ENCODE measurements at regions not wholly inside any gene's neighbourhood (a gene's known extent, or its start where the extent isn't known, plus 50 kb on each side); places are given as distances from the start of the nearest gene placed in this dataset.

- DNase-seq (no peak), ATAC-seq (replicated peaks) (no peak)
- H3K4me1 Mint-ChIP-seq (ENCODE audit: low read depth in 2 of 2): peaks cover 7 to 19% of the 10 kb centered on the region in 2 donors
- peaks cover 11% of the 10 kb centered on the region for H3K36me3 Mint-ChIP-seq (ENCODE audit: insufficient read depth)
- peaks cover 0 to 6% of the 10 kb centered on the region in 2 donors for H3K9me3 Mint-ChIP-seq
- H3K27ac Mint-ChIP-seq: peak overlapping the region; percentile 97 to 99
- H3K4me3 Mint-ChIP-seq: peak overlapping the region; percentile 74 to 84
- peaks cover 0 to 9% of the 10 kb centered on the region in 2 donors for H3K27me3 Mint-ChIP-seq
Measured at GRCh38 chr16:17013038-17013437, 457.7 kb downstream of the XYLT1 start.

GRCh38 chr16:17014484-17015121 is 456.2 kb downstream of the XYLT1 start:
- Mint-ChIP-seq H3K4me1 (ENCODE audit: low read depth in 2 of 2) (peaks cover 7 to 19% of the 10 kb centered on the region in 2 donors), H3K36me3 (ENCODE audit: insufficient read depth) (peaks cover 11% of the 10 kb centered on the region), H3K27ac (peak overlapping the region; percentile 97 to 99), H3K4me3 (peak overlapping the region; percentile 74 to 84), H3K9me3 (peaks cover 0 to 6% of the 10 kb centered on the region in 2 donors), H3K27me3 (no peaks in the 10 kb centered on the region)
- no peak for DNase-seq
- no peak for ATAC-seq (replicated peaks)

- DNase-seq (no peak), ATAC-seq (replicated peaks) (no peak)
- Mint-ChIP-seq H3K27me3 (no peaks in the 10 kb centered on the region), H3K9me3 (peaks cover 0 to 6% of the 10 kb centered on the region in 2 donors), H3K36me3 (ENCODE audit: insufficient read depth) (peaks cover 11% of the 10 kb centered on the region), H3K4me1 (ENCODE audit: low read depth in 2 of 2) (peaks cover 7 to 19% of the 10 kb centered on the region in 2 donors), H3K4me3 (no peak overlapping the region), H3K27ac (no peak overlapping the region)
Measured at GRCh38 chr16:17015702-17016101, 455.1 kb downstream of the XYLT1 start.

- no peak overlapping the region for H3K27ac Mint-ChIP-seq
- no peak overlapping the region for H3K4me3 Mint-ChIP-seq
- peaks cover 7 to 12% of the 10 kb centered on the region in 2 donors for H3K4me1 Mint-ChIP-seq (ENCODE audit: low read depth in 2 of 2)
- DNase-seq: no peak
- no peak for ATAC-seq (replicated peaks)
- peaks cover 11% of the 10 kb centered on the region for H3K36me3 Mint-ChIP-seq (ENCODE audit: insufficient read depth)
- H3K27me3 Mint-ChIP-seq: no peaks in the 10 kb centered on the region
- peaks cover 0 to 6% of the 10 kb centered on the region in 2 donors for H3K9me3 Mint-ChIP-seq
Measured at GRCh38 chr16:17017442-17017841, 453.3 kb downstream of the XYLT1 start.

GRCh38 chr16:17018585-17018939 is 452.2 kb downstream of the XYLT1 start:
- DNase-seq (no peak), ATAC-seq (replicated peaks) (no peak)
- Mint-ChIP-seq H3K27ac (no peak overlapping the region), H3K9me3 (peaks cover 0 to 6% of the 10 kb centered on the region in 2 donors), H3K27me3 (no peaks in the 10 kb centered on the region), H3K4me1 (ENCODE audit: low read depth in 2 of 2) (peaks cover 3 to 6% of the 10 kb centered on the region in 2 donors), H3K36me3 (ENCODE audit: insufficient read depth) (peaks cover 8% of the 10 kb centered on the region), H3K4me3 (no peak overlapping the region)

GRCh38 chr16:17019366-17019765 is 451.4 kb downstream of the XYLT1 start:
- Mint-ChIP-seq H3K4me1 (ENCODE audit: low read depth in 2 of 2) (peaks cover 0 to 3% of the 10 kb centered on the region in 2 donors), H3K27me3 (no peaks in the 10 kb centered on the region), H3K27ac (no peak overlapping the region), H3K36me3 (ENCODE audit: insufficient read depth) (no peaks in the 10 kb centered on the region), H3K4me3 (no peak overlapping the region), H3K9me3 (peaks cover 0 to 6% of the 10 kb centered on the region in 2 donors)
- no peak for ATAC-seq (replicated peaks)
- no peak for DNase-seq

GRCh38 chr16:17023606-17024005 is 447.2 kb downstream of the XYLT1 start:
- H3K4me1 Mint-ChIP-seq (ENCODE audit: low read depth in 2 of 2): peaks cover 22 to 23% of the 10 kb centered on the region in 2 donors
- H3K9me3 Mint-ChIP-seq: peaks cover 0 to under 1% of the 10 kb centered on the region in 2 donors
- no peaks in the 10 kb centered on the region for H3K27me3 Mint-ChIP-seq
- ATAC-seq (replicated peaks) (no peak), DNase-seq (no peak)
- H3K4me3 Mint-ChIP-seq: no peak overlapping the region
- no peak overlapping the region for H3K27ac Mint-ChIP-seq
- H3K36me3 Mint-ChIP-seq (ENCODE audit: insufficient read depth): peaks cover 3% of the 10 kb centered on the region

GRCh38 chr16:17024514-17024913 is 446.2 kb downstream of the XYLT1 start:
- Mint-ChIP-seq H3K4me1 (ENCODE audit: low read depth in 2 of 2) (peaks cover 22 to 23% of the 10 kb centered on the region in 2 donors), H3K4me3 (no peak overlapping the region), H3K27ac (no peak overlapping the region), H3K9me3 (peaks cover 0 to 6% of the 10 kb centered on the region in 2 donors), H3K27me3 (no peaks in the 10 kb centered on the region), H3K36me3 (ENCODE audit: insufficient read depth) (peaks cover 3% of the 10 kb centered on the region)
- no peak for DNase-seq
- ATAC-seq (replicated peaks): no peak

GRCh38 chr16:17026600-17027242 is 444.0 kb downstream of the XYLT1 start:
- peaks cover 22 to 23% of the 10 kb centered on the region in 2 donors for H3K4me1 Mint-ChIP-seq (ENCODE audit: low read depth in 2 of 2)
- H3K4me3 Mint-ChIP-seq: peak overlapping the region; percentile 36 to 63
- peaks cover 3% of the 10 kb centered on the region for H3K36me3 Mint-ChIP-seq (ENCODE audit: insufficient read depth)
- peak overlapping the region in 1 of 2 donors; percentile 69 for H3K27ac Mint-ChIP-seq
- peak; percentile 93 for ATAC-seq (replicated peaks)
- DNase-seq: peak in 2 of 3 experiments; percentile 5 to 42
- peaks cover 0 to 6% of the 10 kb centered on the region in 2 donors for H3K9me3 Mint-ChIP-seq
- H3K27me3 Mint-ChIP-seq: no peaks in the 10 kb centered on the region

GRCh38 chr16:17027488-17028129 is 443.2 kb downstream of the XYLT1 start:
- DNase-seq: no peak
- peaks cover 22 to 23% of the 10 kb centered on the region in 2 donors for H3K4me1 Mint-ChIP-seq (ENCODE audit: low read depth in 2 of 2)
- H3K27me3 Mint-ChIP-seq: no peaks in the 10 kb centered on the region
- H3K4me3 Mint-ChIP-seq: peak overlapping the region; percentile 7 to 38
- peak; percentile 32 for ATAC-seq (replicated peaks)
- peaks cover 3% of the 10 kb centered on the region for H3K36me3 Mint-ChIP-seq (ENCODE audit: insufficient read depth)
- peaks cover 0 to 6% of the 10 kb centered on the region in 2 donors for H3K9me3 Mint-ChIP-seq
- no peak overlapping the region for H3K27ac Mint-ChIP-seq

GRCh38 chr16:17029602-17030350 is 441.0 kb downstream of the XYLT1 start:
- Mint-ChIP-seq H3K9me3 (peaks cover 0 to 12% of the 10 kb centered on the region in 2 donors), H3K4me3 (no peak overlapping the region), H3K27me3 (no peaks in the 10 kb centered on the region), H3K4me1 (ENCODE audit: low read depth in 2 of 2) (peaks cover 22 to 23% of the 10 kb centered on the region in 2 donors), H3K36me3 (ENCODE audit: insufficient read depth) (peaks cover 3% of the 10 kb centered on the region), H3K27ac (no peak overlapping the region)
- ATAC-seq (replicated peaks) (no peak), DNase-seq (no peak)

- ATAC-seq (replicated peaks): no peak
- peaks cover 12 to 13% of the 10 kb centered on the region in 2 donors for H3K4me1 Mint-ChIP-seq (ENCODE audit: low read depth in 2 of 2)
- DNase-seq: no peak
- H3K27ac Mint-ChIP-seq: no peak overlapping the region
- peaks cover 2% of the 10 kb centered on the region for H3K36me3 Mint-ChIP-seq (ENCODE audit: insufficient read depth)
- no peaks in the 10 kb centered on the region for H3K27me3 Mint-ChIP-seq
- no peak overlapping the region for H3K4me3 Mint-ChIP-seq
- peaks cover 0 to 12% of the 10 kb centered on the region in 2 donors for H3K9me3 Mint-ChIP-seq
Measured at GRCh38 chr16:17031484-17032268, 439.1 kb downstream of the XYLT1 start.
